Hepatic stellate cell (primary cell): ENCODE measurements at regions not wholly inside any gene's neighbourhood (a gene's known extent, or its start where the extent isn't known, plus 50 kb on each side); places are given as distances from the start of the nearest gene placed in this dataset.
"Not testable (repeated sequence)": the region's sequence is repeated elsewhere in the genome, so short reads cannot be mapped to it uniquely, and the experiment has no call there.

Source experiments
- DNase-seq: peaks from one replicate; pipeline ENCODE4 v3.0.0; 2011; ENCODE audit warnings: low spot score

DNA sequence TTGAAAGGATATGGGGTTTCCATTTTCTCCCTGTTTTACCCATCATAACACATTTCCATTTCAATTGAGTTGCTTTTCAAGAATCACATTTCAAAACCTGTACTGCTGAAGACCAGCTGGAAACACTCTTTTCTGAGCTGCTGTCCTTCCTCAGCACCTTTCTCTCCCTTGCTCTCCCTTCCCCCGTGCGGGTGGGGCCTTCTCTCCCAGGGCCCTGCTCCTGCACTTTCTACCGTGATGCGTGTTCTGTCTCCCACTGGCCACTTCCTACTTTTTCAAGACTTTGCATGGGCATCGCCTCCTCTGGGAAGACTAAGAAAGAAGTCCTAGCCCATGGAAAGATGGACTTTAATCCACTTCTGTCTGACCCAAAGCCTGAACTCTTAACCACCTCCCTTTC lies 390.4 kb downstream of the PTPRU start:
- DNase-seq = no peak

- no peak for DNase-seq
These were observed 389.7 kb downstream of the PTPRU start for GRCh38 chr1:29626066-29626465.

DNA sequence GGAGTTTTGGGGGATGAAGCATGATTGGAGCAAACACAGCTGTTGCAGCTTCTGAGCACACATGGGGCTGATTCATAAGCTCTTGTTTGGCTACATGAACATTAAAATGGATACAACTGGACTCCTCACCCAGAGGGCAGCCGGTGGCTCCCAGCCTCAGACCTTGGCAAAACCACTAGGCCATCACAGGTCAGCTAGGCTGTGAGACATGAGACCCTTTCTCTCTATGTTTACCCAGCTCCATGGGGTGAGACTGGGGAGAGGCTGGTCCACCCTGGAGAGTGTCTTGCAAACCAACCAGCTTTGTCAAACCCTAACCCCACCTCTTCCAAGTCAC lies 388.7 kb downstream of the PTPRU start:
- DNase-seq = no peak

- DNase-seq = no peak
These were observed 388.2 kb downstream of the PTPRU start for GRCh38 chr1:29624320-29625083.

- no peak for DNase-seq
These were observed 387.2 kb downstream of the PTPRU start for GRCh38 chr1:29623501-29623900.

DNA sequence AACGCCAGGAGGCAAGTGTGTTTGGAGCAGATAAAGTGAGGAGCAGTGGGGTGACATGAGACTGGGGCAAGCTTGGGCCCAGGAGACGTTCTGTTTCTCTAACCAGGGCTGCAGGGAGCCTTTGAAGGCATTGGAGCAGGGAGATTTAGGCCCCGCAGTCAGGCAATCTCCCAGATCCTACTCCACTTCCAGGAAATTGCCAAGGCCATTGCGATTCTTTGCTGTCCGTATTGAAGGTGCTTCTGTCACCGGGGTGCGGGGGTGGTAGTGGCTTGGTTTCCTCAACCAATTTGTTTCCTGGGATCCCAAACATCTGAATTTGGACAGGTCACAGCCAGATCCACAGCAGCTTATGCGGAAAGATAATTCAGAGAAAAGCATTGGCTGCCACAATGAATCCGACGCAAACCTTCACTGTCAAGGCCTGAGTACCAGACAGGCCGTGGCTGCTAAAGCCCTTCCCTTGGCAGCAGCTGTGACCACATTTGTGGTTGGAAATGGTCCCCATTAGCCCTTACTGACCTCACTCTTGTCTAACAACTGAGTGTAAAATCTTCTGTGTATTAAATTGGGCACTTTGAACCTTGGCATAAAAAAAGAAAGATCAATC lies 385.6 kb downstream of the PTPRU start:
- DNase-seq = no peak

DNA sequence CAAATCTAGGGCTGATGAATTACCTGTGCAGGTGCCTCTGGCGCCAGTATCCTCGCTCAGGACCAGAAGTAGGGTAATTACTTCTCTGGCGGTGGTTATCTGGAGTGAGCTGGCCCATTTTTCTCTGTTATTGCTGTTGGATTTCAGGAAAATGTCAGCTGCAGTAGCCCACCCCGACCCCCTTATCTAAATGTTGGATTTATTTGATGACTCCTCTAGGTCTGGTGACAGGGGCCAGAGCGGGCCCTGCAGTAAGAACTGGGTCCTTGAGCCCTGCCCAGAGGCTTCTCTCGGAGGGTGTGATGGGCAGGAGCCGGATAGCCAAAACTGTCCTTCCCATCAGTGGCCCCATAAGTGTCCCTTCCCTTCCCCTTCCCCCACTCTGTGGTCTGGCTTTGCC lies 384.3 kb downstream of the PTPRU start:
- DNase-seq = no peak

DNA sequence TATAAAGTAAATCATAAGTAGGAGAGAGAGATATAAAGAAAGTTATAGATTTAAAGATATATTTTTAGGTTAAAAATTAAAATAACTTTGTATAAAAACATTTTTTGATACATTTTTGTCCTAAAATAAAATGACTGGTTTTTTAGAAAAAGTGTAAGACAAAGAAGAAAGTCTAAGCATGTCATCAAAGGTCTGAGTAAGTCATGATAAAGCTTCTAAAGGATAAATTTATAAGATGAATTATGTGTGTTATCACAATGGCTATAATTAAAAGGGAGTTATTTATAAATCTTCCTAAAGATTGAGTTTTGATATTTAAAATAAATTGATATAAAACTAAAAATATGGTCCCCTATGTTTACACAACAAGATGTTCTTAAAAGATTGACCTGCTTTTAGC lies 370.9 kb downstream of the PTPRU start:
- no peak for DNase-seq

DNA sequence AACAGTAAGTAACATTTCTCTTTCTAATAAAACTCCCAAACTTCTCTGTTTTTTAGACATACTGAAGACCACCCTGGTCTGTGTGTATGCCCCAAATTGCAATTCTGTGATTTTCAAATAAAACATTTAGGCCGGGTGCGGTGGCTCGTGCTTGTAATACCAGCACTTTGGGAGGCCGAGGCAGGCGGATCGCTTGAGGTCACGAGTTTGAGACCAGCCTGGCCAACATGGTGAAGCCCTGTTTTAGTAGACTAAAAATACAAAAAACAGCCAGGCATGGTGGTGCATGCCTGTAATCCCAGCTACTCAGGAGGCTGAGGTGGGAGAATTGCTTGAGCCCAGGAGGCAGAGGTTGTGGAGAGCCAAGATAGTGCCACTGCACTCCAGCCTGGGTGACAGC lies 368.5 kb downstream of the PTPRU start:
- DNase-seq = not testable (repeated sequence)

DNA sequence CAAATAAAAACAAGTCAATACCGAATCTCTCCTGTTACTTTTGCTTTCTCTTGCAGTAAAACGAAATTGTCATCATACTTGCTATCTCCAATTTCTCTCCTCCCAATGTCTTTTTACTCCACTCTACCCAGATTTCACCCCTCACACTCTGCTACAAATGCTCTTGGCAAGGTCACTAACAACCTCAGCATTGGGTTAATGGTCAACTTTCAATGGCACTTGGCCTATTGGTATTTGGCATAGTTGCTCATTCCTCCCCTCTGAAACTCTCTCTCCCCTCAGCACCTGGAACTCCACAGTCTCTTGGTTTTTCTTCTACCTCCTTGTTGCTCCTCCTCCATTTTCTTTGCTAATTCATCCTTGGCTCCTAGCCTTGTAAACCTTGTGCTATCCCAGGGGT lies 367.3 kb downstream of the PTPRU start:
- no peak for DNase-seq

DNA sequence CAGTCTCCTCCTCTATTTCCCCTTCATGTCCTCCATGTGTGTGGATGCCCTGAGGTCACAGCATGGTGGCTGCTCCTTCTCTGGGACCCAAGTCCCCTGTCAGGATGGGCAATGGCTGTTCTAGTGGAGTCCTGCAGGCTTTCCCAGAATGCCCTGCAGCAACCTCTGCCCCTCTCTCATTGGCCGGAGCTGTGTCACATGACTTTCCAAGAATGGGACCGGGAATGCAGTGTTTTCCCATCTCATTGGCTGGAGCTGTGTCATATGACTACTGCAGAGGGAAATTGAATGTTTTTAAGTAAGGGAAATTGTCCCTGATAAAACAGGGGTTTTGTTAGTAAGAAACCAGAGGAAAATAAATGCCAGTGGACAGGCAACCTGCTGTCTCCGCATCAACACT lies 365.9 kb downstream of the PTPRU start:
- DNase-seq = no peak

DNA sequence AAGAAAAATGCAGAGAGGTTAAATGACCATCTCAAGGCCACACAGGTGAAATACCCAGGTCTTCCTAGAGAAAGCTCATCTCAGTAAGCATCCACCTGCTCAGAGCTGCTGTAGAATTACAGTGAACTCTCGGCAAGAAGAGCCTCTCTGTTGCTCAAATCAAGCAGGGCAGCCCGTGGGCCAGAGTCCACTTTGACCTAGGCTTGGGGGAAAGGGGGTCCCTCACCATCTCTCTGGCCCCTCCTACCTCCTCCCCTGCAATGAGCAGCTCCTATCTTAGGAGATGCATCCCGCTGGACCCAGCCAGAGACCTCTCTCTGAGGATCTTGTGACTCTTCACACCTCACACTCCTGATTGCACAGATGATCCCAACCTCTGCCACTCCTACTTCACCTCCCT lies 364.7 kb downstream of the PTPRU start:
- DNase-seq = no peak

DNA sequence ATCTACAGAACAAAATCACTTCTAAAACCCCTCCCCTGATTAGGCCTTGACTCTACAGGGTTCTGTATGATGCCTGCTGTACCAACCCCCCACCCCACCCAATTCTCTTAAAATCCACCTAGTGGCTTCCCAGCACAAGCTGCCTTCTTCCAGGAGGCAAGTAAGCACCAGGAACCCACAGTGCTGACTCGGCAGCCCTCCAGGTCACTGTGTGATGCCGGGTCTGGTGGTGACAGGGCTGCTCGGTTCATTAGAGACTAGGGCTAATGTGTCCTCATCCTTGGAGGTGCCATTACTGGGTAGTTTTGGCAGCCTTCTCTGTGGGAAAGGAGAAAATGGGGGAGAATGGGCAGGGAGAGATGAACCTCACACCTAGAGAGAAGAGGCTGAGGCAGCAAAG lies 363.5 kb downstream of the PTPRU start:
- DNase-seq = no peak

- no peak for DNase-seq
These were observed 362.7 kb downstream of the PTPRU start for GRCh38 chr1:29599071-29599470.

DNA sequence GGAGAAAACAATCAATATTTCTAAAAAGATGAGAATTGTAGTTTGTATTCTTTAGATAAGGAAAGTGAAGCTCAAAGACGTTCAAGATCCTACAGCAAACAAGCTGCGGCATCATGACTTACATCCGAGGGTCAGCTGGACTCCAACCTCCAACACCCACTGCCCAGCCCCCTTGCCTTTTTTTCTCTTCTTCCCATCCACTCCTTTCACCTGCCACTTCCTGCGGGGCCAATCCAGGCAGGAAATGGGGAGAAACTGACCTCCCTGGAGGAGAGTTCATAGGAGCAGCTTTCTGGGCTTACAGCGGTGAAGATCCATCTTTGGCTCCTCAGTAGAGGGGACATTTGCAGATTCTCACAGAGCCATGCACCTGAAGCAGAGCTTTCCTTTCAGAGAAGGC lies 361.5 kb downstream of the PTPRU start:
- DNase-seq = no peak

- no peak for DNase-seq
These were observed 357.5 kb downstream of the PTPRU start for GRCh38 chr1:29593601-29594382.

- DNase-seq = no peak
These were observed 356.4 kb downstream of the PTPRU start for GRCh38 chr1:29592731-29593130.

DNA sequence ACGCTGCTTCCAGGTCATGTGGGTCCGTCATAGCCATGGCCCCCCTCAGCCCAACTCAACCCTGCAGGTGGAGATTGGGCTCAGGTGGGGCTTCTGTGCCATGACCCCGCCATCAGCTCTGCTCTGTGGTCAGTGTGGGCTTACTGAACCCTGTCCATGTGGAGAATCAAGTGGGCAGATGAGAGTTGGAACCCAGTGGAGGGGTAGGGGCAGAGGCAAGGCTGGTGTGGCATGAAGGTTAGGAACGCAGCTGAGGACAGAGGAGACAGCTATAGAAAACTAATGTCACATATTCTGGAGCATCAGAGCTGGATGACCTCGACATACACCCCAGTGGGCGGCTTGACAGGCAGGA lies 355.9 kb downstream of the PTPRU start:
- DNase-seq = no peak

GRCh38 chr1:29591601-29592260 lies 355.4 kb downstream of the PTPRU start:
- no peak for DNase-seq

- DNase-seq = no peak
These were observed 354.6 kb downstream of the PTPRU start for GRCh38 chr1:29590583-29591565.

DNA sequence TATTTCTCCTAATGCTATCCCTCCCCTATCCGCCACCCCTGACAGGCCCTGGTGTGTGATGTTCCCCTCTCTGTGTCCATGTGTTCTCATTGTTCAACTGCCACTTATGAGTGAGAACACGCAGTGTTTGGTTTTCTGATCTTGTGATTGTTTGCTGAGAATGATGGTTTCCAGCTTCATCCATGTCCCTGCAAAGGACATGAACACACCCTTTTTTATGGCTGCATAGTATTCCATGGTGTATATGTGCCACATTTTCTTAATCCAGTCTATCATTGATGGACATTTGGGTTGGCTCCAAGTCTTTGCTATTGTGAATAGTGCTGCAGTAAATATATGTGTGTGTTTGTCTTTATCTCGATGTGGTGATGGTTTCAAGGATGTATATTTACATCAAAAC lies 353.4 kb downstream of the PTPRU start:
- not testable (repeated sequence) for DNase-seq
